Urothelium cell line (cell line): ENCODE measurements at regions not wholly inside any gene's neighbourhood (a gene's known extent, or its start where the extent isn't known, plus 50 kb on each side); places are given as distances from the start of the nearest gene placed in this dataset.
A peak's percentile ranks its signal among the peaks of the same experiment; 100 is the strongest.

Experiments used
- DNase-seq: peaks from one replicate; pipeline ENCODE4 v3.0.0; 2011; ENCODE audit warnings: low spot score, mixed read lengths
- FAIRE-seq: peaks from 2 replicates; lab custom pipeline; 2011; peaks lifted over from hg19 to GRCh38; lab: Jason Lieb, UNC

GRCh38 chr6:140047321-140047720 is 672.9 kb upstream of the CITED2 start:
- DNase-seq (no peak), FAIRE-seq (no peak)

- FAIRE-seq (no peak), DNase-seq (no peak)
Observed at GRCh38 chr6:140046016-140046632, 671.7 kb upstream of the CITED2 start.

GRCh38 chr6:140045116-140045515 is 670.7 kb upstream of the CITED2 start:
- FAIRE-seq (peak; percentile 97), DNase-seq (no peak)

GRCh38 chr6:140044626-140045025 is 670.2 kb upstream of the CITED2 start:
- FAIRE-seq (no peak), DNase-seq (no peak)

DNA sequence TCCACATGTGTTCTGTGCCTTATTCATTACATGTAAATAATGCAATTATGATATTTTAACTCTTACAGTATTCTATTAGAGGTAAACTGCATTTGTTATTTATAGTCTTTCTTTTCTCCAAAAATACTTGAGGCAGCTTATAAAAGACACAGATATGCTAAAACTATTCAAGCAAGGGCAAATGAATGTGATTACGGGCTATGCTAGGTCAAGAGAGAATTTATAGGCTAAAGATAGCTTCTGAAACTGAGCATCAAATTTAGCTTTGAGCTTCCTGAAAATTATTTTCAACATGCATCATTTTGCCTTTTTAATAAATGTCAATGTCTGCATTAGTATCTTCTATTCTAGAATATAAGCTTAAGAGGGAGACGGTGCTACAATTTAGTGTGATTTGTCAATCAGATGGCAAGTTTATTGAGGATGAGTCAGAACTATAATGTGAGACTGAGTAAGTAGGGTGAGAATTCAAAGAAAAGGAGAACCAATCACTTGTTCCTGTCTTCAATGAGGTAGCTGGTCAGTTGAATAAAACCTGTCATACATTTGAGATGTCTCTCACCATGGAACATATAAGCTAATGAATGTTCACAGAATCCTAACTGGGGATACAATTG is 669.4 kb upstream of the CITED2 start:
- DNase-seq (no peak), FAIRE-seq (no peak)

- FAIRE-seq (peak; percentile 58), DNase-seq (peak; percentile 73)
Observed at GRCh38 chr6:140043357-140043756, 668.9 kb upstream of the CITED2 start.

GRCh38 chr6:140041571-140042332 is 667.3 kb upstream of the CITED2 start:
- no peak for DNase-seq
- FAIRE-seq, result no peak

- FAIRE-seq (no peak), DNase-seq (no peak)
Observed at GRCh38 chr6:140041056-140041455, 666.6 kb upstream of the CITED2 start.

- FAIRE-seq, result no peak
- DNase-seq, result no peak
Observed at GRCh38 chr6:140040396-140040795, 665.9 kb upstream of the CITED2 start.

GRCh38 chr6:140039364-140039763 is 664.9 kb upstream of the CITED2 start:
- FAIRE-seq, result no peak
- DNase-seq, result no peak

- FAIRE-seq (no peak), DNase-seq (no peak)
Observed at GRCh38 chr6:140036196-140036595, 661.7 kb upstream of the CITED2 start.

DNA sequence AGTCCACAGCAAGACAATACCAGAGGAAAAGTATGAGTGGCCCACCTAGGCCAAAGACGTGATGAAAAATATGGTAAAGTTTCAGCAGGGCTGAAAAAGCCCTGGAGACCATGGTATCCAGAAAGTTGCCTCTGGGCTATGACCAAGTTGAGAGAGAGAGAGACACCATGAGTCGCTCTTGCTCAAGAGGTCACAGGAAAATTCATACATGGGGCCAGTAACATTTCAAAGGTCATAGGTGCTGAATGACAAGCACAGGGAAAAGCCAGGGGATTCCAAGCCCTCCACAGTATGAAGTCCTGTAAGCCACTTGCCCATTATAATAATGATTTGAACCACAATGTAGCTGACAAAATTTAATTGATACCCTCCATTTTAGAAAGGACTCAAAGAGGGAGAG is 657.7 kb upstream of the CITED2 start:
- DNase-seq (no peak), FAIRE-seq (no peak)

DNA sequence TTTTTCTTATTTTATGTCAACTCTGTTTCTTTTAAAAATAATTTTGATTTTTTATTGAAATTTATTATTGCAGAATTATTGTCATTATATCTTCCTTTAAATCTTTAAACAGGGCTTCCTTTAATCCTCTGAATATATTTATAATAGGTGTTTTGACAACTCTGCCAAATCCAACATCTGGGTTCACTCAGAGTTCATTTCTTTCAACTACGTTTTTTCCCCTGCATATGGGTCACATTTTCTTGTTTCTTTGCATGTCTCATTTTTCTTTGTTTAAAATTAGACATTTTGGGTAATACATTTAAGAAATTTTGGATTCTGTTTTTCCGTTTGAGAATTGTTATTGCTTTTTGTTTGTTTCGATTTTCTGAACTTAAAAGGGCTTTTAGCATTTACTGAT is 655.1 kb upstream of the CITED2 start:
- FAIRE-seq (no peak), DNase-seq (no peak)

DNA sequence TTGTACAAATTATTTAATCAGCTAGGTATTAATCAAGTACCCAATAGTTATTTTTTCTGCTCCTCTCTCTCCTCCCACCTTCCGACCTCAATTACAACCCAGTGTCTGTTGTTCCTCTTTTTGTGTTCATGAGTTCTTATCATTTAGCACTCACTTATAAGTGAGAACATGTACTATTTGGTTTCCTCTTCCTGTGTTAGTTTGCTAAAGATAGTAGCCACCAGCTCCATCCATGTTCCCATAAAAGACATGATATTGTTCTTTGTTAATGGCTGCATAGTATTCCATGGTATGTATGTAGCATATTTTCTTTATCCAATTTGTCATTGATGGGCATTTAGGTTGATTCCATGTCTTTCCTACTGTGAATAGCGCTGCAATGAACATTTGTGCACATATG is 652.8 kb upstream of the CITED2 start:
- no peak for FAIRE-seq
- DNase-seq, result no peak

GRCh38 chr6:140026546-140026945 is 652.1 kb upstream of the CITED2 start:
- no peak for FAIRE-seq

DNA sequence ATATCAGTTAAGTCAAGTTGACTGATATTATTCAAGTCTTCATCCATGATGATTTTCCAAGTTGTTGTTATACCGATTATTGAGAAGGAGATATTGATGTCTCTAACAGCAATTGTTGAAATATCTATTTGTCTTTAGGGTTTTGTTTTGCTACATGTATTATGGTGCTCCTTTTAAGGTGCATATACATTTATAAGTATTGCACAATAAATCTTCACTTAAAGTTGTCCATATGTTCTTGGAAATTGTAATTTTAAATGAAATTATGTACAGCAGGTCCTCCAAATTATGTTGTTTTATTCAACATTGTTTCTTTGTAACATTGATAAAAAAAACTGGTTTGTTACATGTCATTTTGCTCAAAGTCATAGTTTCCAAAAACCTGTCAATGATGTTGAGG is 650.7 kb upstream of the CITED2 start:
- FAIRE-seq (no peak), DNase-seq (no peak)

More at GRCh38 chr6:140026546-140026945, 652.1 kb upstream of the CITED2 start:
- DNase-seq, result no peak

- FAIRE-seq (no peak), DNase-seq (no peak)
Observed at GRCh38 chr6:140020207-140020791, 645.9 kb upstream of the CITED2 start.

GRCh38 chr6:140018588-140018987 is 644.1 kb upstream of the CITED2 start:
- FAIRE-seq, result no peak
- DNase-seq, result no peak

GRCh38 chr6:140017470-140017869 is 643.0 kb upstream of the CITED2 start:
- DNase-seq (no peak), FAIRE-seq (no peak)

- no peak for DNase-seq
- no peak for FAIRE-seq
Observed at GRCh38 chr6:140012150-140012549, 637.7 kb upstream of the CITED2 start.

GRCh38 chr6:140011537-140011936 is 637.1 kb upstream of the CITED2 start:
- FAIRE-seq, result no peak

DNA sequence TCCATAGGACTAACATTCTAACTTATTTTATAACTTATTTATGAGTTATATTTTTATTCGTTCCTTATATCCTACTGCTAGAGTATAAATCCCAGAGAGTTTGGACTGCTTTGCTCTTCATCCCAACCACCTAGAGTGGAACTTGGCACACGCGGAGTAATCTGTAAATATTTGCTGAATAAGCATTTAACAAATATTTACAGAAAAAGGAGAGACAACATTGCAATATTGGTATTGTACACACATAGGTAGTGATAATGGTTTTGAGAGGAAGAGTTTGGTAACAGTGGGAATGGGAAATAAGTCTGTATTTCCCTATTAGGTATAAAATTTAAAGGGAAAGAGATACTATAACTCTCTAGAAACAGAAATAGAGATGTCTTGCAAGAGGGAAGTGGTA is 634.8 kb upstream of the CITED2 start:
- FAIRE-seq (no peak), DNase-seq (no peak)

More at GRCh38 chr6:140011537-140011936, 637.1 kb upstream of the CITED2 start:
- no peak for DNase-seq
